Neural progenitor cell (in vitro differentiated cells): ENCODE measurements at regions not wholly inside any gene's neighbourhood (a gene's known extent, or its start where the extent isn't known, plus 50 kb on each side); places are given as distances from the start of the nearest gene placed in this dataset.

ENCODE experiments used
- DNase-seq: peaks from one replicate; pipeline ENCODE4 v3.0.0-alpha.2; 2016; ENCODE audit warnings: low spot score
- H2AFZ ChIP-seq: fragments of 200-600 bp; sonication (generic); replicated peaks from 2 replicates; pipeline ENCODE4 v1.6.1; 2016; ENCODE audit warnings: antibody characterized with exemption
- H3F3A ChIP-seq: fragments of 200-600 bp; sonication (generic); 2 replicates; pipeline ENCODE4 v1.6.1; 2016; ENCODE audit warnings: antibody characterized with exemption, low read depth
- H3K27ac ChIP-seq: fragments of 200-600 bp; sonication (generic); 2 replicates; pipeline ENCODE4 v1.5.1; 2016; ENCODE audit warnings: mild to moderate bottlenecking
- H3K27me3 ChIP-seq: fragments of 200-600 bp; sonication (generic); 2 replicates; pipeline ENCODE4 v1.6.1; 2016; ENCODE audit warnings: mild to moderate bottlenecking, moderate library complexity
- H3K36me3 ChIP-seq: fragments of 200-600 bp; sonication (generic); 2 replicates; pipeline ENCODE4 v1.5.1; 2016
- H3K4me1 ChIP-seq: fragments of 200-600 bp; sonication (generic); 2 replicates; pipeline ENCODE4 v1.6.1; 2016; ENCODE audit warnings: mixed run types
- H3K4me2 ChIP-seq: fragments of 200-600 bp; sonication (generic); 2 replicates; pipeline ENCODE4 v1.6.1; 2016
- H3K4me3 ChIP-seq: fragments of 200-600 bp; sonication (generic); 2 replicates; pipeline ENCODE4 v1.5.1; 2016
- H3K79me2 ChIP-seq: fragments of 200-600 bp; sonication (generic); 2 replicates; pipeline ENCODE4 v1.6.1; 2016; ENCODE audit warnings: low read depth
- H3K9ac ChIP-seq: fragments of 200-600 bp; sonication (generic); 2 replicates; pipeline ENCODE4 v1.6.1; 2016
- H3K9me3 ChIP-seq: fragments of 200-600 bp; sonication (generic); 2 replicates; pipeline ENCODE4 v1.5.1; 2016; ENCODE audit warnings: low read depth
- H4K20me1 ChIP-seq: fragments of 200-600 bp; sonication (generic); 2 replicates; pipeline ENCODE4 v1.6.1; 2016; ENCODE audit warnings: low read depth
- H3K27ac Mint-ChIP-seq: 3 replicates; pipeline ENCODE4 v1.8.0; 2021; ENCODE audit warnings: mixed read lengths
- H3K27me3 Mint-ChIP-seq: 2 replicates; pipeline ENCODE4 v1.8.0; 2022; ENCODE audit warnings: low read depth, mild to moderate bottlenecking, inconsistent platforms, moderate library complexity, mixed read lengths; ENCODE audit not compliant: insufficient read depth
- H3K36me3 Mint-ChIP-seq: 3 replicates; pipeline ENCODE4 v1.8.0; 2021; ENCODE audit warnings: mixed read lengths
- H3K4me1 Mint-ChIP-seq: 3 replicates; pipeline ENCODE4 v1.8.0; 2021; ENCODE audit warnings: mixed read lengths
- H3K4me3 Mint-ChIP-seq: 3 replicates; pipeline ENCODE4 v1.8.0; 2021; ENCODE audit warnings: mild to moderate bottlenecking, moderate library complexity, mixed read lengths
- H3K9me3 Mint-ChIP-seq: 3 replicates; pipeline ENCODE4 v1.8.0; 2020; ENCODE audit warnings: mixed read lengths
- CTCF ChIP-seq: fragments of 200-600 bp; sonication (generic); IDR thresholded peaks from 2 replicates; pipeline ENCODE4 v1.5.1; 2017; ENCODE audit warnings: antibody characterized with exemption, mild to moderate bottlenecking
- EZH2 ChIP-seq: fragments of 200-600 bp; sonication (generic); IDR thresholded peaks from 2 replicates; pipeline ENCODE4 v1.6.1; 2017; ENCODE audit warnings: antibody characterized with exemption, mild to moderate bottlenecking, moderate library complexity
- EZH2phosphoT487 ChIP-seq: fragments of 200-600 bp; sonication (generic); IDR thresholded peaks from 2 replicates; pipeline ENCODE4 v1.6.1; 2017; ENCODE audit warnings: antibody characterized with exemption

GRCh38 chr1:222081859-222082258, 340.0 kb upstream of the DUSP10 start:
- H3K4me1 Mint-ChIP-seq = peaks cover 1% of the 10 kb centered on the region
- Histone ChIP-seq H3K9me3 (no peaks in the 10 kb centered on the region), H3K27ac (no peak overlapping the region), H3K79me2 (no peaks in the 10 kb centered on the region), H3K9ac (no peak overlapping the region), H4K20me1 (no peaks in the 10 kb centered on the region), H3F3A (no peaks in the 10 kb centered on the region), H3K4me3 (no peak overlapping the region), H3K36me3 (no peaks in the 10 kb centered on the region), H3K27me3 (no peaks in the 10 kb centered on the region), H3K4me2 (no peak overlapping the region), H2AFZ (no peak overlapping the region), H3K4me1 (no peaks in the 10 kb centered on the region)
- H3K9me3 Mint-ChIP-seq = peaks cover 15% of the 10 kb centered on the region
- no peaks in the 10 kb centered on the region for H3K27me3 Mint-ChIP-seq
- no peak overlapping the region for H3K4me3 Mint-ChIP-seq
- TF ChIP-seq CTCF (no peak), EZH2phosphoT487 (no peak), EZH2 (no peak)
- DNase-seq = no peak
- no peaks in the 10 kb centered on the region for H3K36me3 Mint-ChIP-seq
- no peak overlapping the region for H3K27ac Mint-ChIP-seq

- no peaks in the 10 kb centered on the region for H3K4me1 ChIP-seq
- no peaks in the 10 kb centered on the region for H3K9me3 ChIP-seq
- H3K4me2 ChIP-seq = no peak overlapping the region
- TF ChIP-seq EZH2phosphoT487 = no peak
- no peak for TF ChIP-seq EZH2
- TF ChIP-seq CTCF = no peak
- no peak overlapping the region for H3K9ac ChIP-seq
- Mint-ChIP-seq H3K27ac (no peak overlapping the region), H3K4me1 (no peaks in the 10 kb centered on the region), H3K36me3 (no peaks in the 10 kb centered on the region), H3K27me3 (no peaks in the 10 kb centered on the region), H3K4me3 (no peak overlapping the region), H3K9me3 (peaks cover 6% of the 10 kb centered on the region)
- no peak for DNase-seq
- H4K20me1 ChIP-seq = no peaks in the 10 kb centered on the region
- no peak overlapping the region for H3K27ac ChIP-seq
- H3K36me3 ChIP-seq = no peaks in the 10 kb centered on the region
- H3K4me3 ChIP-seq = no peak overlapping the region
- no peaks in the 10 kb centered on the region for H3K27me3 ChIP-seq
- no peaks in the 10 kb centered on the region for H3K79me2 ChIP-seq
- H3F3A ChIP-seq = no peaks in the 10 kb centered on the region
- no peak overlapping the region for H2AFZ ChIP-seq
These were observed 337.7 kb upstream of the DUSP10 start for GRCh38 chr1:222079566-222079965.

- Mint-ChIP-seq H3K36me3 (no peaks in the 10 kb centered on the region), H3K27me3 (no peaks in the 10 kb centered on the region), H3K4me1 (peaks cover 4% of the 10 kb centered on the region), H3K27ac (no peak overlapping the region), H3K4me3 (no peak overlapping the region), H3K9me3 (peaks cover 1% of the 10 kb centered on the region)
- no peak for TF ChIP-seq CTCF
- TF ChIP-seq EZH2 = no peak
- TF ChIP-seq EZH2phosphoT487 = no peak
- Histone ChIP-seq H3K36me3 (no peaks in the 10 kb centered on the region), H3K4me1 (no peaks in the 10 kb centered on the region), H3K27ac (no peak overlapping the region), H3K79me2 (no peaks in the 10 kb centered on the region), H2AFZ (no peak overlapping the region), H3K4me3 (no peak overlapping the region), H3K27me3 (no peaks in the 10 kb centered on the region), H3K4me2 (no peak overlapping the region), H3K9me3 (no peaks in the 10 kb centered on the region), H3F3A (no peaks in the 10 kb centered on the region), H3K9ac (no peak overlapping the region), H4K20me1 (no peaks in the 10 kb centered on the region)
- no peak for DNase-seq
These were observed 335.3 kb upstream of the DUSP10 start for GRCh38 chr1:222077206-222077605.

GRCh38 chr1:222074317-222074716, 332.4 kb upstream of the DUSP10 start:
- Mint-ChIP-seq H3K36me3 (no peaks in the 10 kb centered on the region), H3K4me3 (no peak overlapping the region), H3K4me1 (peaks cover 4% of the 10 kb centered on the region), H3K9me3 (no peaks in the 10 kb centered on the region), H3K27me3 (peaks cover 2% of the 10 kb centered on the region), H3K27ac (no peak overlapping the region)
- TF ChIP-seq EZH2 = no peak
- TF ChIP-seq CTCF = no peak
- TF ChIP-seq EZH2phosphoT487 = no peak
- H2AFZ ChIP-seq = no peak overlapping the region
- H3K79me2 ChIP-seq = no peaks in the 10 kb centered on the region
- no peak overlapping the region for H3K4me2 ChIP-seq
- no peaks in the 10 kb centered on the region for H3F3A ChIP-seq
- H3K4me3 ChIP-seq = no peak overlapping the region
- no peak overlapping the region for H3K27ac ChIP-seq
- no peak overlapping the region for H3K9ac ChIP-seq
- no peaks in the 10 kb centered on the region for H4K20me1 ChIP-seq
- peaks cover 9% of the 10 kb centered on the region for H3K4me1 ChIP-seq
- no peaks in the 10 kb centered on the region for H3K27me3 ChIP-seq
- no peaks in the 10 kb centered on the region for H3K36me3 ChIP-seq
- DNase-seq = no peak
- no peaks in the 10 kb centered on the region for H3K9me3 ChIP-seq
